ENCODE measurements at regions not wholly inside any gene's neighbourhood (a gene's known extent, or its start where the extent isn't known, plus 50 kb on each side); places are given as distances from the start of the nearest gene placed in this dataset.
"Not testable (repeated sequence)": the region's sequence is repeated elsewhere in the genome, so short reads cannot be mapped to it uniquely, and the experiment has no call there.

GRCh38 chr5:50898966-50899365 is 232.5 kb downstream of the PARP8 start:
- Mint-ChIP-seq H3K27ac (no peak overlapping the region), H3K4me3 (no peak overlapping the region), H3K9me3 (peaks cover 4% of the 10 kb centered on the region), H3K36me3 (no peaks in the 10 kb centered on the region), H3K27me3 (ENCODE audit: low read depth) (peaks cover 1% of the 10 kb centered on the region), H3K4me1 (peaks cover 6% of the 10 kb centered on the region)
- no peak for DNase-seq (ENCODE audit: low spot score in 2 of 2, unreplicated experiment in 2 of 2)
- no peak for TF ChIP-seq CTCF (IDR thresholded peaks at IDR 0.05; ENCODE audit: unreplicated experiment)

- H3K27ac Mint-ChIP-seq: no peak overlapping the region
- H3K4me1 Mint-ChIP-seq: peaks cover 6% of the 10 kb centered on the region
- H3K9me3 Mint-ChIP-seq: peaks cover 4% of the 10 kb centered on the region
- H3K27me3 Mint-ChIP-seq (ENCODE audit: low read depth): peaks cover 1% of the 10 kb centered on the region
- no peak overlapping the region for H3K4me3 Mint-ChIP-seq
- DNase-seq (ENCODE audit: low spot score in 2 of 2, unreplicated experiment in 2 of 2): no peak
- H3K36me3 Mint-ChIP-seq: no peaks in the 10 kb centered on the region
- no peak for TF ChIP-seq CTCF (IDR thresholded peaks at IDR 0.05; ENCODE audit: unreplicated experiment)
Measured at GRCh38 chr5:50900952-50901510, 234.6 kb downstream of the PARP8 start.

- Mint-ChIP-seq H3K4me1 (peaks cover 6% of the 10 kb centered on the region), H3K27ac (no peak overlapping the region), H3K27me3 (ENCODE audit: low read depth) (no peaks in the 10 kb centered on the region), H3K4me3 (no peak overlapping the region), H3K9me3 (no peaks in the 10 kb centered on the region), H3K36me3 (no peaks in the 10 kb centered on the region)
- TF ChIP-seq CTCF (IDR thresholded peaks at IDR 0.05; ENCODE audit: unreplicated experiment): no peak
- no peak for DNase-seq (ENCODE audit: low spot score in 2 of 2, unreplicated experiment in 2 of 2)
Measured at GRCh38 chr5:50903651-50904050, 237.2 kb downstream of the PARP8 start.

GRCh38 chr5:50905996-50906570 is 239.6 kb downstream of the PARP8 start:
- no peaks in the 10 kb centered on the region for H3K9me3 Mint-ChIP-seq
- no peak overlapping the region for H3K27ac Mint-ChIP-seq
- no peaks in the 10 kb centered on the region for H3K27me3 Mint-ChIP-seq (ENCODE audit: low read depth)
- no peak for DNase-seq (ENCODE audit: low spot score in 2 of 2, unreplicated experiment in 2 of 2)
- H3K36me3 Mint-ChIP-seq: no peaks in the 10 kb centered on the region
- H3K4me3 Mint-ChIP-seq: no peak overlapping the region
- TF ChIP-seq CTCF (IDR thresholded peaks at IDR 0.05; ENCODE audit: unreplicated experiment): no peak
- H3K4me1 Mint-ChIP-seq: peaks cover 4% of the 10 kb centered on the region

GRCh38 chr5:50920160-50920559 is 253.7 kb downstream of the PARP8 start:
- not testable (repeated sequence) for H3K27ac Mint-ChIP-seq; DNase-seq (ENCODE audit: low spot score in 2 of 2, unreplicated experiment in 2 of 2); H3K4me1 Mint-ChIP-seq; H3K36me3 Mint-ChIP-seq; H3K27me3 Mint-ChIP-seq (ENCODE audit: low read depth); H3K4me3 Mint-ChIP-seq
- H3K9me3 Mint-ChIP-seq: peaks cover 17% of the 10 kb centered on the region

- Mint-ChIP-seq H3K27me3 (ENCODE audit: low read depth) (no peaks in the 10 kb centered on the region), H3K4me1 (peaks cover 8% of the 10 kb centered on the region), H3K36me3 (no peaks in the 10 kb centered on the region), H3K4me3 (no peak overlapping the region), H3K27ac (no peak overlapping the region), H3K9me3 (peaks cover 7% of the 10 kb centered on the region)
- TF ChIP-seq CTCF (IDR thresholded peaks at IDR 0.05; ENCODE audit: unreplicated experiment): no peak
- DNase-seq (ENCODE audit: low spot score in 2 of 2, unreplicated experiment in 2 of 2): no peak
Measured at GRCh38 chr5:50921366-50922133, 255.1 kb downstream of the PARP8 start.
